SIG-M5 (cell line): ENCODE measurements at regions not wholly inside any gene's neighbourhood (a gene's known extent, or its start where the extent isn't known, plus 50 kb on each side); places are given as distances from the start of the nearest gene placed in this dataset.
"Not testable (repeated sequence)": the region's sequence is repeated elsewhere in the genome, so short reads cannot be mapped to it uniquely, and the experiment has no call there.

ENCODE experiments used
- DNase-seq: peaks from one replicate; lab custom pipeline; 2025; lab: John Stamatoyannopoulos, UW

DNA sequence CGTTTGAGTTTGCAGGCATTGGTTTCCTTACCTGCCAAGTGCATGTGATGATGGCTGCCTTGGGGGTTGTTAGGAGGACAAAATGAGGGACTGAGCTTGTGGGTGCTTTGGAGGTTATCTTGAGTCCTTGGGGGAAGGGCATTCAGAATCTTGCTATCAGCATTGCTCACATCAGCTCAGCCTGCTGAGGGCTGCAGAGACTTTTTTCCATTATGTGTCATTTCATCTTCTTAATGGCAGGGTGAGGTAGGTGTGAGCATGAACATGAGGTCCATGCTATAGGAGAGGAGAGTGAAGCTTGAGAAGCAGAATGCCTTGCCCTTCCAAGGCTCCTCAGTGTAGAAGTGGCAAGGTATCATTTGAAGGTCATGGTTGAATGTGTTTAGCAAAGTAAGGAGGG lies 112.3 kb downstream of the MIAT start:
- DNase-seq = no peak

DNA sequence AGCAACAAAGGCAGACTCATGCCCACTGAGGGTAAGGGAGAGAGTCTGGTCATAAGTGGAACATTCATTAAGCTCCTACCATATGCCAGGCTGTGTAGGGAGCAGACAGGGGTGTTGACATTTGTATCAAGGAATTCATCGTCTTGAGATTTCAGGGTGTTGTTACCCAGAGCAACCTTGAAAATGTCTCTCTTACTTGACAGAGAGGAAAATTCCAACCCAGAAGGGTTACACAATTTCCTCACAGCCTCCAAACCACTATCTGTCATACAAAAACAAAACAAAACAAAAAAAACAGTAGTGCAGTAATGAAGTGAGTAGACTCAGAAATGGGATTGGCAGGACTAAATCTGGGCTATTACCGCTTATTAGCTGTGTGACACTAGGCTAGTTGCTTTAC lies 113.2 kb downstream of the MIAT start:
- no peak for DNase-seq

DNA sequence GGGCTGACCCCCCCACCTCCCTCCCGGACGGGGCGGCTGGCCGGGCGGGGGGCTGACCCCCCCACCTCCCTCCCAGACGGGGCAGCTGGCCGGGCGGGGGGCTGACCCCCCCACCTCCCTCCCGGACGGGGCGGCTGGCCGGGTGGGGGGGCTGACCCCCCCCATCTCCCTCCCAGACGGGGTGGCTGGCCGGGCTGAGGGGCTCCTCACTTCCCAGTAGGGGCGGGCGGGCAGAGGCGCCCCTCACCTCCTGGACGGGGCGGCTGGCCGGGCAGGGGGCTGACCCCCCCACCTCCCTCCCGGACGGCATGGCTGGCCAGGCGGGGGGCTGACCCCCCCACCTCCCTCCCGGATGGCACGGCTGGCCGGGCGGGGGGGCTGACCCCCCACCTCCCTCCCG lies 115.7 kb downstream of the MIAT start:
- DNase-seq = not testable (repeated sequence)

DNA sequence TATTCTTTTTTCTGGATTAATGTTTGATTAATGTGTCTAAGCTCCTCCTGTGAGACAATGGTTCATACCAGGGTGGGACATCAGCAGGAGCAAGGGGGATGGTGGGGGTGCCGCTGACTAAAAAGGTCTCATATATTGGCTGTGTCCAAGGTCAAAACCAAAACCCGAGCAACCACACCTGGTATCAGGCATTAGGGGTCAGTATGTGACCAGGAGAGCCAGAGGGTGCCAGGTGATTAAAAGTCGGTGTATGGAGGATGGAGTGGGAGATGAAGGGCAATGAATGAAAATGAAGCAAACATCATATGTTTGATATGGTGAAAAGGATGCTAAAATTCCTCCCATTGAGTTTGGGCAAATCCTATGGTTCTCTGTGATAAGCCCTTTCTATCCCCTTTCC lies 118.0 kb downstream of the MIAT start:
- no peak for DNase-seq

DNA sequence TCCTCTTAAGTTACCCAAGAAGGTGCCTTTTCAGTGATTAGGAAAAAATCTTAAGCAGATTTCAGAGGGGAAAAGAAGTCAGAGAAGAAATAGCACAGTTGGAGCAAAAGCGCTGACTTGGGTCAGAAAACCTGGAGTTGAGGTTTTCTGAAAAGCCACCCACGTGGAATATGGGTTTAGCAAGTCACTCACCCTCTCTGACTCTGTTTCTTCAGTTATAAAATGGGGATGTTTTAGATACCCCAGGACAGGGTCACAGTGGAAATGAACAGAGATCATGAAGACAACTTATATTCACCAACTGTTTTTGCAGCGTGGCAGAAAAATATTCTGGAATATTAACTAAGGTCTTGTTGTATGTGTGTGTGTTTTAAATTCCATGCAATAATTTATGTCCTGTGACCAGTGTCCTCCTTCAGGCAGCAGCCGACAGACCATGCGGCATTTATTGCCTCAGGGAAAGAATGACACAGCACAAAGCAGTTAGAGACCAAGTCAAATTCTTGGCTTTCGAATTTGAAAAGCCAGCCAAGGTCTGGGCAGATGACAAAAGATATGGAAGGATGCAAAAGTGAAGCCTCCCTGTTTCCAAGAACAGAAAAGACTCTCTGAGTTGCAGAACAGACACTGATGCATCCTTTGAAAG lies 119.9 kb downstream of the MIAT start:
- DNase-seq = no peak

DNA sequence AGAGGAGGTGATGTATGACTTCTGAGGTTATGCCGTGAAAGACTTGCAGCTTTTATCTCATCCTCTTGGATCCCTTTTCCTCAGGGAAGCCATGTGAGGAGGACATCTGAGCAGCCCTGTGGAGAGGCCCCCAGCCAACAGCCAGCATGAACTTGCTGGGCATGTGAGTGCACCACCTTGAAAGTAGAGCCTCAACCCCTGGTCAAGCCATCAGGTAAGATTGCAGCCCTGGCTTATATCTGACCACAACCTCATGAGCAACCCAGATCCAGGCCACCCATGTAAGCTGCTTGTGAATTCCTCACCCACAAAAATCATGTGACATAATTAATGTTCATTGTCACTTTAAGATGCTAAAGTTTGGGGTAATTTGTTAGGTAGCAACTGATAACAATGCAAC lies 121.0 kb downstream of the MIAT start:
- no peak for DNase-seq

DNA sequence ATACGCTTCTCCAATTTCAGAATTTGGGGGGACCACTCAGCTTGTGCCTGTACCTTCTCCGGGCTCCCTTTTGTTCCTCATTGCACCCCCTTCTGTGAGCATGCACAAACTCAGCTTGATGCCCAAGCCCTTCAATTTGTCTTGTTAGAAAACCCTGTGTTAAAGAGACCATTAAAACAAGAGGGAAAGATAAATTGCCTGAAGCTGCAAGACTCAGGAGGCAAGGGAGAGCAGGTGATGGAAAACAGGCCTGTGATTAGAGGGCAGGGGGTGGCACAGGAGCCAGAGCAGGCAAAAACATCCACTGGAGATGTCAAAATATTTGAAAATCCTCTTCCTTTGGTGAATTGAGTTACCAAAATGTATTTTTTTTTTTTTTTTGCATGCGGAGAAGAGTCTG lies 121.7 kb downstream of the MIAT start:
- no peak for DNase-seq

DNA sequence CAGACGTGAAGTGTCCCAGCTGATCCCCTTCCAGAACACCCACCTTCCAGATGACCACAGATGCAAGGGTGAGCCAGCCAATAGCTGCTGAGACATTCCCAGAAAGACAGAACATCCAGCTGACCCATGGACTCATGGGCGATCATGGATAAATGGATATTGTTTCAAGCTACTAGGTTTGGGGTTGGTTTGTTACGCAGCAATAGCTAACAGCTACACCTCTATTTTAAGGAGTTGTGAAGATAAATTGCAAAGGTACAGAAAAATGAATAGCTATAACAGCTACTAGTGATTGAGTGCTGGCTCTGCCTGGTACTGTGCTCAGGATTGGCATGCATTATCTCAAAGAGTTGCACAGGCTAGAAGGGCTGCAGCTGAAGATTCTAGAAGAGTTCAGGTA lies 122.5 kb downstream of the MIAT start:
- DNase-seq = no peak

DNA sequence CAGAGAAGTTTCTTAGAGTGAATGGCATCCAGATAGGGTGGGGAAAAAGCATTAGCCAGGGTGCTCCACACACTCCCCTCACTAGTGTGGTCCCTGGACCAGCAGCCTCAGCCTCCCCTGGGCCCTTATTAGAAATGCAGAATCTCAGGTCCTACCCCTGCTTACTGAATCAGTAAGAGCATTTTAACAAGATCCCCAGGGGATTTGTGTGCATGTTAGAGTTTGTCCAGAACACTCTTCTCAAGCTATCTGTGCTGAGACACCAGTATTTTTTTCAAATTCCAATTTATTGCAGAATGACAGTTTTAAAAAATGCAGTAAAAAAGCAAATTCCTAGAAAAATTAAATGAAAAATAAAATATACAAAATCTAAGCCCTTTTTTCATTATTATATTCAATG lies 123.1 kb downstream of the MIAT start:
- DNase-seq = no peak

DNA sequence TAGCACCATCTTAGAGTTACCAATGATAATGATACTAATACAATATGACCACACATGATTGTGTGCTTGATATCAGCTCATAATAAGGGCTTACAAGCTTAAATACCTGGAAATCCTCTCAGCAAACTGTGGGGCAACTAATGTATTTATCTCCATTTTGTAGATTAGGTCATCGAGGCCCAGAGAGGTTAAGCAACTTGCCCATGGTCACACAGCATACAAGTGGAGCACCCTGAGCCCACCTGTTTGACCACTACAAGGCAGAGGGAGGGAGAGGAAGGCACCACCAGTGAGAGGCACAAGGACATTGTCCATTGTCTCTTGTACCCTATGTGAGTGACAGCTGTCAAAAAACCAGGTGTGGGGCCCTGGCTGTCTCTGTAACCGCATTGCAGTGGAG lies 123.7 kb downstream of the MIAT start:
- DNase-seq = no peak

DNA sequence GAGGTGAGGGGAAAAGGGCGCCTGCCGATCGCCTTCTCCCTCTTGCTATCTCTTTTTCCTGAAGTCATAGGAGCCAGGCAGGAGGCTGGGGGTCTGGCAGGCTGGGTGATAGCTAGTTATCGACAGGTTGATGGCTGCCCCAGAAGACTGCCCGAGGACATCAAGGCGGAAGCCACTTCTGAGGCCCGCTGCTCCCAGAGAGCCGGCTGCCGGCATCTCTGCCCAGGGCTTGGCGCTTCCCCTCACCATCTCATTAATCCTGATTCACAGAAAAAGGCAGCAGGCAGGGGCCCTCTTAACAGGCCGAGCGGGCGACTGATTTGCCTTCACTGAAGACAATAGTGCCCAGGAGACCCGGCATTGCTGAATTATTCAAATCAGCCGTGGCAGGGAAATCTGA lies 124.2 kb downstream of the MIAT start:
- no peak for DNase-seq

DNA sequence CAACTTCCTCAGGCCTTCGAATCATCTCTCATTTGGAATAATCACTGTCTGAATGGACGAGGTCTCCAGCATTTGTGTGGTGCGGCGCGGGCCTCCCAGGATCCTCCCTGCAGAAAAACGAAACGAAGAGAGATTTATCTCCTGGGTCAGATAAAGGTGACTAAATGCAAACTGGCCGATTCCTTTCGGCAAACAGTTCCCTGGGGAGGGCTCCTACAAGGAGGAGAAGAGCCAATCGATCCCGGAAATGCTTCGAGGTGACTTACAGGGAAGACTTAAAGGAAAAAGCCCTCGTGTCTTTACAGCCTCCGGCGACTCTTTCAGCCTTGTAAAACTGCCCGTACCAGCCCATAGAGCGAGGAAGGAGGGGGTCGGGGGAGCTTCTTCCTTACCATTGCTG lies 126.5 kb downstream of the MIAT start:
- no peak for DNase-seq

DNA sequence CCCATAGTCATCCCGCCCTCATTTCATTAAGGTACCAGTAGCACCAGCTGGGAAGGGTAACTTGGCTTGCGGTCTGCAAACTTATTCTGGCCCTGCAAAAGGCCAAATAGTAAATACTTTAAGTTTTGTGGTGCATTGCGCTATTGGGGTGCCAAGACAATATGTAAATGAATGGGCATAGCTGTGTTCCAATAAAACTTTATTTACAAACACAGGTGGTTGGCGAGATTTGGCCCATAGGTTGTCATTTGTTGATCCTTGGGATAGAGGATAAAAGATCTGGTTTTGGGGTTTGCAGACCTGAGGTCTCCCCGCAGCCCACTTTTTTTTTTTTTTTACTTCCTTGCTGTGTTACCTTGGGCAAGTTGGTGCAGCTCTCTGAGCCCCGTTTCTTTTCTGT lies 127.4 kb downstream of the MIAT start:
- no peak for DNase-seq

DNA sequence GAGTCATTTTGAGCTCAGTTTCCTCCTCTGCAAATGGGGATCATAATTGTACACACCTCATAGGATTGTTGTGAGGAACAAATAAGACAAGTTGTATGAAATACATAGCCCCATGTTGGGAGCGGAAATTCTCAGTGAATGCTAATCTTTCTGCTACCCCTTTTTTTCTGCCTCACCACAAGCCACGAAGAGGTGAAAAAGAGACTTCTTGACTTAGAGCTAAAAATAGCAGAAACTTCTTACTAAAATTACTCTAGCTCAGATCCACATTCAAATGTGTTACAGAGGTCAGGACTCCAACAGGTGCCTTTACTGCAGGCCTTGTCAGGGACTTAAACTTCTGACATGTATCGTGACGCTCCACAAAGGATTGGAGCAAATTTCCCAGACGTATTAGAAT lies 128.5 kb downstream of the MIAT start:
- DNase-seq = no peak

DNA sequence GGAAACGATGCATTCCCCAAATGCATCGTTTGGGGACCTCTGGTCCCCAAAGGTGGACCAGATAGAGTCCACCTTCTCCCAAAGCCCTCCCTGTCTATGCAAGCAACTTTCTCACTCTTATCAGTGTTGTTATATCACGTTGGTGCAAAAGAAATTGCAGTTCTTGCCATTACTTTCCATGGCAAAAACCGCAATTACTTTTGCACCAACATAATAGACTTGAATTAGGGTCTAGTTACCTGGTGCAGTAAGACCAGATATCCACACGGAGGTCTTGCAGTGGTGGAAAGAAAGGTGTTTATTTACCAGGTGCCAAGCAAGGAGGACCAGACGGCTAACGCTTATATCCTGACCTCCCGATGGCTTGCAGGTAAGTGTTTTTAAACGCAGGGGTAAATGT lies 129.0 kb downstream of the MIAT start:
- DNase-seq = no peak

DNA sequence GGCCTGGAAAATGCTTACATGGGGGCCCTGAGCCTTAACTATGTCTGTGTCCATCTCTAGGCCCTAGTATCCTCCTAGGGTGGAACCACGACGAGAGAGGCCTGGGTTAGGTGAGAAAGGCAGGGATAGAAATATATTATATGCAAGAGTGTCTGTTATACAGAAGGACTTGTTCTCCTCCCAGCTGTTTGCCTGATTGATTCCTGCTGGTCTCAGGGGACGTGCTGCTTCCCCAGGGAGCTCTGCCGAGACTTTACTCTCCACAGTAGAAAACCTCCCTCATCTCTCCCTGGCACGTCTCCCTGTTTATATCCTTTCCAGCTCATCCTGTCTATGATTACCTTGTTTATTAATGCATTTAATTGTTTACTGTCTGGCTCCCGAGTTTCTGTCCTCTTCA lies 132.6 kb downstream of the MIAT start:
- DNase-seq = no peak

DNA sequence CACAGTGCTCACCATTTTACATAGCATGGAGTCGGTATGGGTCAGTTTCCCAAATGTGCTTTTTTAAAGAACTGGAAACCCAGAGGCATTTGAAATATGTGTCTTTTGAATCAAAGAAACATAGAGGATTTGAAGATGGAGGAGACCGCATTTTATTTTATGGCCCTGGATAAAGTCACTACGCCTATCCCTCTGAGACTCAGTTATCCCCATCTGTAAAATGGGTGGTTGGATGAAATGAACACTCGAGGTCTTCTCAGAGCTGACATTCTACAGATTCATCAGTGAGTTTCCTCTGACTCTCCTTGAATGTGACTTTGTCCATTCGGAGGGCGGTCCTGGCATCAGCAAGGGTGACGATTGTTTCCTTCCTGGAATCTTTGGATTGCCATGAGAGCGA lies 135.1 kb downstream of the MIAT start:
- no peak for DNase-seq

DNA sequence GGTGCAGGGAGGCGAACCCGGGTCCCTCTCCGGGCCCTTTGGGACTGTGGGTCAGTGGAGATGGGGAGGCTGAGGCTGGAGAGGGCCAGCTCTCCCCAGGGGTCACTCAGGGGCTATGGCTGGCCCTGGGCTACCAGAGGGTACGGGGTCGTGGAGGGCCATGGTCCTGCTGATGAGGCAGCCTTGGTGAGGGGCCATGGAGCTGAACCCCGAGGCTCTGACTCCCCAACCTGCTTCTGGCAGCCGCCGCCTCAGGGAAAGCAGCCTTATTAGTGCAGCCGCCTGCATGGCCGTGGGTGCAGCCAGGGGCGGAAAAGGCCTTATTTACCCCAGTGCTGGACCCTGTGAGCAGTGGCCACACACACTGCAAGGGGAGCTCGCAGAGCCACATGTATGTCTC lies 139.4 kb downstream of the MIAT start:
- no peak for DNase-seq

DNA sequence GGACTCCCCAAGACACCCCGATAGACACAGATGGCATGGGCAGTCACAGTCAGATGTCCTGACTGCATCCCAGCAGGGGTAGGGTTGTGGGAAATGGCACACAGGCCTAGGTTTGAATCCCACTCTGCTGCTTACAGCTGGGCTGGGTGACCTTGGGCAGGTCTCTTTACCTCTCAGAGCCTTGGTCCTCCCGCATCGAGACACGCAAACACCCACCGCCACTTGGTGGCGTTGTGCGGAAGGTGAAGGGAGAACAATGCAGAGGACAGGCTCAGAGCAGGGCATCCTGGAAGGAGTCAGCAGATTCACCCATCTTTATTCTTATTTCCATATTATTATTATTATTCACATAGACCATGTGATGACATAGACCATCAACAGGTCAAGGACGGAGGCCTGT lies 140.5 kb downstream of the MIAT start:
- no peak for DNase-seq

DNA sequence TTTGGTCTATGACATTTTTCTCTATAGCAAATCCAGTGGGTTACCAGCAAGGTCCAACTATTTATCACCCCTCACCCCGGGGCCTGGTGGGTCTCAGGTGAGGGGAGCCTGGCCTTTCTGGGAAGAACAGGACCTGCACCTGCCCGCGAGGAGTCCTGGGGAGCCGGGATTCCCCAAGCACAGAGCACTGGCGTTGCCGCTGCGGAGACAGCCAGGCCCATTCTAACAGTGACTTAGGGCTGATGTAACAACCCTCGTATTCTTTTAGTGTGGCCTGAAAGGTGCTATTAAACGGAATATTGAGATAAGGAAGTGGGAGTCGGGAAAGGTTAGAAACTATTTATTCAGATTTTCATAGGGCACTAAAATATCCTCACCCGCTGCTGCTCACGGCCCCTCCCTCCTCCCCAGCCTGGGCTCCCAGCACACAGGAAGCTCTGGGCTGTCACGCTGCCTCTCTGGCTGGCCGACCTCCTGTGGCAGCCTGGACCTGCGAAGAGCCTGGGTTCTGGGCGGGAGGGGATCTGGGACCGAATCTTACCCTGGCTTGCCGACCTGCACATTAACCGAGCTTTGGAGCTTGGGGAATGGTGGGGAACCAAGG lies 141.2 kb downstream of the MIAT start:
- no peak for DNase-seq

DNA sequence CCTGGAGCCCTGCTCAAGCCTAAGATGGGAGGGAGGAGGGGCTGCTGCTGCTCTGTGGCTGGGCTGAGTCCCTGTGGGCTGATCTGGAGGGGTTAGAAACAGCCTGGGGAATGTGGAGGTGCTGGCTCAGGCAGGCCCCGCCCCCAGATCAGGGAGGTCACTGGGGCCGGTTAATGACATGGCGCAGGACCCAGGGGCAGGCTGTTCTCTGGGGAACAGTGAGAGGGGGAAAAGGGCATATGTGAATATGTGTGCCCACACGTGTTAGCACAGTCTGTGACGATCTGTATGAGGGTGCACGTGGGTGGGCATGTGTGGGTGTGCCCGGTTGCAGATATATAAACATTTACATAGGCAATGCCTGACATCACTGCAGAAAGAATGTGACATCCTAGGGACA lies 143.5 kb downstream of the MIAT start:
- DNase-seq = no peak

DNA sequence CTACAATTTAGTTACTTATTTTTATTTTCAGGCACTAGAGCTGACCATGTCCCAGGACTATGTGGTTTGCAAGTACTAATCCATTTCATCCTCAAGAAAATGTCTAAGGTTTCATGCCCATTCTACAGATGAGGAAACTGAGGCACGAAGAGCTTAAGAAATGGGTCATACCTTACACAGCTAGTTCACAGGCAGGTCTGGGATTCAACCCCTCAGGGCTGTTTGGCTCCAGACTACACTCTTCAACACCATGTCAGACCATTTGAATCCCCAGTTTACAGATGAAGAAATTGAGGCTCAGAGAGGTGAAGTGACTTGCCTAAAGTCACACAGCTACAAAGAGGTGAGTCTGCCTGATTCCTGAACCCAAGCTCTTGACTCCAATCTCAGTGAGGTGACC lies 144.1 kb downstream of the MIAT start:
- no peak for DNase-seq

DNA sequence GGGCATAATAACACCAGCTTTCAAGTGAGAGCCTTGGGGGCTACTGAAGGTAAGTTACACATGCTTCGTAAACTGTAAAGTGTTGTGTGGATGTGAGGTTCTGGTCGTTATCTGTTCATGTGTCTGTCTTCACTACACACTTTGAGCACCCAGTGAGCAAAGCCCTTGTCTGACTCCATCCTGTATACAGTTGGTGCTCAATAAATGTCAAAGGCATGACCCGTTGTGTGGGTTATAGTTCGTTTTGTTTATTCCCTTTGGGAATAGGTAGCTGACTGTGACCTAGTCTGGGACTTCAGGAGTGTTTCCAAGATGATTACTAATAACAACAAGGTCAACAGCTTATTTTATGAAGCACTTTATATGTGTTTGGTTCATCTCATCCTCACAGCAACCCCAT lies 146.9 kb downstream of the MIAT start:
- DNase-seq = no peak

DNA sequence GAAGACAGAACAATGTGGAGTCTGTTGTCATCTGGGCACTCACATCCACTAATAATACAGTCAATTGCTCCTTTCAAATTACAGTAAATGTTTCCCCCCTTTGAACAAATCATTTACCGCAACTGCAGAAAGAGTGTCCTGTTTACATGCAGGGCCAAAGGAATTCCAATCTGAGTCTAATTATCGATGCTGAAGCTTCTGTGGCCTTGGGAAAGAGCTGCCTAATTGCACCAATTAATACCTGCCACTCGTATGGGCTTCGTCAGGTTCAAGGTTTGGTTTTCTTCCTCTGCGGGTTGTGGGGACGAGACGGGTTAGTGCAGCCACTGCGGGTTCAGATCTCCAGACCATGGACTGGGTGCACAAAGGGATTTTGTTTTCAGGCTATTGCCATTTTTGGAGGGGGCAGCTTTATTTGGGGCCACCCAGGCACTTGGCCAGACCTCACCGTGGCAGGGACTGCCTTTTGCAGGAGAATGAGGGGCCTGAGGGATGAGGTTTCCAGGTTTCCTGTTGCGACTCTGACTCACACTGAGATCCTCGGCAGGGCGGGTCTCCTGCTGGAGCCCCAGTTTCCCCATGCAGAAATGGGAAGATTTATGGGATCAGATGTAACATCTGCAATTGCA lies 147.6 kb downstream of the MIAT start:
- DNase-seq = no peak
